SKM-1 (cell line): ENCODE measurements at regions not wholly inside any gene's neighbourhood (a gene's known extent, or its start where the extent isn't known, plus 50 kb on each side); places are given as distances from the start of the nearest gene placed in this dataset.

Experiments used
- DNase-seq: peaks from one replicate; lab custom pipeline; 2025; ENCODE audit not compliant: unreplicated experiment; lab: John Stamatoyannopoulos, UW

GRCh38 chr12:125353871-125354270, 288.6 kb downstream of the AACS start:
- no peak for DNase-seq

GRCh38 chr12:125355614-125356013, 290.4 kb downstream of the AACS start:
- DNase-seq = no peak

DNA sequence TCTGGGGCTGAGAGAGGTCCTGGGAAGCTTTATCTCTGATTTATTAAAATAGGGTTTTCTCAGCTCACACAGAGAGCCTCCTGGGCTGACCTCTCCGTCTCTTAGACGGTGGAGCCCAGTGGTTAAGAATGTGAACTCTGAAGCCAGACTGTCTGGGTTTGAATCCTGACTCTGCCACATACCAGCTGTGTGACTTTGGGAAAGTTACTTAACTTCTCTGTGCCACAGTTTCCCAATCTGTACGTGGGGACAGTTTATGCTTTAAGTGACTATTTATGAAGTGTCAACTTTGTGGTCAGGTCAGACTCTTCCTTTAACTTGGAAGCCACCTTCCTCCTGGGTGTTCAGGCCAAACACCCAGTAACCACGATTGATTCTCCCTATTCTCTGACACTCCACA, 290.9 kb downstream of the AACS start:
- DNase-seq = no peak

DNA sequence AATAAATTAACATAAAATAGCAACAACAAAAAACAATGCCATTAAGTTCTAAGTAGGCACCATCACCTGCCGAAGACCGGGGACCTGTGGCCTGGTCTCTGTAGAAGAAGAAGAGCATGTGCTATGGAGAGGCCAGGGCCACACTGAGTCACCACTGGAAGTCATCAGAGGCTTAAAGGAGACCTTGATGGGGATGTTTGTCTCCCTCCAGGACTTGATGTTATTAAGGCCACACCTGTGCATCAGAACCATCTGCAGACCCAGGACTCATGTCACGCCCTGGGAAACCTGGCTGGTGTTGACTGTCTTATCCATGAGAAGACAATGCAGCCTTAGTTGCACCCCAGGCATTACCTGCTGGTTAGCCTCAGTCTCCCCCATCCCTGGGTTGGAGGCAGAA, 292.3 kb downstream of the AACS start:
- no peak for DNase-seq

DNA sequence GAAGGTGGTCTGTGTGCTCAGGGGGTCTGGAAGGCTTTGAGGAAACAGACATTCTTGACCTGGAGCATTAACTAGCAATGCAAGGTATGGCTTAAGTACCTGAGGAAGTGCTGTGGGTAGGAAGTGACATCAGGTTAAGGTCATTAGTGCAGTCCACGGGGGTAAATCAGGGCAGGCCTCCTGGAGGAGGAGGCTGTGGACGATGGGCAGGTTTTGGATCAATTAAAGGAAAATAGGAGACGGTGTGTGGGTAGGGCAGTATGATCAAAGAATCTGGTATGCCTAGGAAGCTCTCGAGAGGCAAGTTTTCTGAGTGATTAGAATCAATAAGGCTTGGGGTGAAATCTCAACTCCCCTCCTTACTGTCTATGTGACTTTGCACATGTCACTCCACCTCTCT, 295.3 kb downstream of the AACS start:
- no peak for DNase-seq

DNA sequence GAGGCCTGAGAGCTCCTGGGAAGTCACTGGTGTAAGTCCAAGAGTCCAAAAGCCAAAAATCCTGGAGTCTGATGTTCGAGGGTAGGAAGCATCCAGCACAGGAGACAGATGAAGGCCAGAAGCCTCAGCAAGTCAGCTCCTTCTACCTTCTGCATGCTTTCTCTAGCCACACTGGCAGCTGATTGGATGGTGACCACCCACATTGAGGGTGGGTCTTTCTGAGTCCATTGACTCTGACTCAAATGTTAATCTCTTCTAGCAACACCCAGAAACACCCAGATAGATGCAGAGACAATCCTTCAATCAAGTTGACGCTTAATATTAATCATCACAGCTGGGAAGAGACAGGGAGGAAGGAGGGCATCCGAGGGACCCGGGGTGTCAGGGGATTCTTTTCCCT, 305.8 kb downstream of the AACS start:
- no peak for DNase-seq

DNA sequence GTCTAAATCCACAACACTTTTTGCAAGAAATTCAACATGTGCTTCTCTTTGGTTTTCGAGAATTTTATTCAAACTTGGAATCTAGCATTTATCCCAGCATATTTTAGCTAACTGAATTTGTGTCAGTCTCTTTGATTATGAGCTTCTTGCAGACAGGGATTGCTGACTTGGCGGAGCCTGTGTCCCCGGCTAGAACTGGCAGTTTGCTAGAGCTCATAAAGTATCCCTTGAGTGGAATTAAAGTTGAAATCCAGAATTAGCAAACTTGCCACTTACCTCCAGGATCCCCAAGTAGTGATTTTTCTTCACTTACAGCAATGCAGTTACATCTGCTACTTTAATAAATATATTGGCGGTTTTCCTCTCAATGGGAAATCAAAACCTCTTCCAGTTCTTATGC, 306.9 kb downstream of the AACS start:
- DNase-seq = no peak

DNA sequence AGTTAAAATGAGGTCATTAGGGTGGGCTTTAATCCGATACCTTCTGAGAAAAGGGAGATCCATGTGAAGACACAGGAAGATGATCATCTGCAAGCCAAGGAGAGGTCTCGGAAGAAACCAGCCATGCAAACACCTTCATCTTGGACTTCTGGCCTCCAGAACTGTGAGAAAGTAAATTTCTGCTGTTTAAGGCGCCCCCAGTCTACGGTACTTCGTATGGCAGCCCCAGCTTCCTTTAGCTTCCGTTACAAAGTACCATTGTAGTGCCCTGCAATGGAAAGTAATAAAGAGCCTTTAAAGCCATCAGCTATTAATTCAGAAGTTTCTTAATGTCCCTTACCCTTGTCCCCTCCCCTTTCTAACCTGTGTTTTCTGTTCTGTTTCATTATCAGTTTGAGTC, 308.1 kb downstream of the AACS start:
- DNase-seq = no peak

- DNase-seq = no peak
Observed at GRCh38 chr12:125376422-125376821, 311.2 kb downstream of the AACS start.

DNA sequence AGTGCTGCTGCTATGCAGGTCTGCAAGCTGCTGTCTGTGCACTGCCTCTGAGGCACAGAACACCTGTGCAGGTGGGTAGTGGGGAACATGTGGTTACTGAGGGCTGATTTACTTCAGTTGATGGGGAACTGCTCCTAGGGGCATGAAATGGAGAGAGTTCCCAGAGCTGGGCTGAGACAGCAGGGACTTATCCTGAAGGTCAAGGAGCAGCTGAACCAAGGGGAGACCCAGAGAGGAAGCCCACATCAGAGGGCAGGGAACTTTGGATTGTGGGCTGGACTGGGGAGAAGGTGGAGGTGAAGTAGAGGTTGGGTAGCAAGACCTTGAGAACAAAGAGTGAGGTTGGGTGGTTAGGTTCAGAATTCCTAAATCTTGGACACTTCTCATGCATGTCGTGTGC, 311.9 kb downstream of the AACS start:
- DNase-seq = no peak

DNA sequence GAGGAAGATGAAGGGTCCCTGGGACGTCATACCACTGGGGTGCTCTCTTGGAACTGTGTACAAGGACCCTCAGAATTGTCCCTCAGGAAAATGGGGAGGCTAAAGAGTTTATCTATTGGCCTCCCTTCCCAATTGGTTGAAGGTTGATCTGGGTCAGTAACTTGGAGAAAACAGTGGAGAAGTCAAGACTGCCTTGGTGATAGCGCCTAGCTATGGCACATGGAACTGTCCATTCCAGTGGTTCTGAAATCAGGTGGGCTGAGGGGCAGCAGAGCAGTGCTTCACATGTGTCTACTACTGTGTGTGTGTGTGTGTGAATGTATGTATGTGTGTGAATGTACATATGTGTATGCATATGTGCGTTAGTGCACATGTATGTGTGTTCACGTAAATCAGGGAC, 316.1 kb downstream of the AACS start:
- DNase-seq = no peak

DNA sequence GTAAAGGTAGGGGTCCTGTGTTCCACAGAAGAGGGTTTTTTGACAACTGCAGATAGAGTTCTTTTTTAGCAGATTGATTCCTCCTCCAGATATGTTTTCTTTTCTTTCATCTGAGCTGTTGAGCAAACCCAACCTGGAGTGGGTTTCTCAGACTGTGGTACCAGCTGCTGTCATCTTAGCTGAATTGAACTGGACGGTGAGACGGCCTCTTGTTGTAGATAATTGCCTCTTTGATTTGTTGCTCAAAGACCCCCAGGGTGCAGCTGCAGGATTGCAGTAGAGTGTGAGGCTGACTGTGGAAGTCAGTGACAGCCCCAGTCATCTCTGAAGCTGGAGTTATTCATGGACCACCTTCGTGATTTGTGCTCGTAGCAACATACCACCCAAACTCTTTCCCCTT, 317.7 kb downstream of the AACS start:
- no peak for DNase-seq

DNA sequence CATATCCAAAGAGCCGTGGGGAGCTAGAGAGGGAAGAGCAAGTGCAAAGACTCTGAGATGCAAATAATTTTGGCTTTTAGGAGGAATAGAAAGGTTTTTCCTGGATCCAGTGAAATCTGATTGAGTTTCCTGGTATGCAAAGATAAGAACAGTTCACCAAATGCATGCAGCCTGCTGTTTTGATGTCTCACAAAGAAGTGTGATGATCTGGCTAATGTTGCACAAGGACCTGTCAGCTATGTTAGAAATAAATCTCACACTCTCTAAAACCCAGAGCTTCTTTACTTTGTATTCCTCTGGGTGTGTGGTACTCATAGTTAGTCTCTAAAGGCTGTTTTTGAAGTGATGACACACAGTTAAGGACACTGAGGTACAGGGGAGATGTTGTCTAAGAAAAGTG, 321.4 kb downstream of the AACS start:
- no peak for DNase-seq

GRCh38 chr12:125387206-125387605, 322.0 kb downstream of the AACS start:
- DNase-seq = no peak

DNA sequence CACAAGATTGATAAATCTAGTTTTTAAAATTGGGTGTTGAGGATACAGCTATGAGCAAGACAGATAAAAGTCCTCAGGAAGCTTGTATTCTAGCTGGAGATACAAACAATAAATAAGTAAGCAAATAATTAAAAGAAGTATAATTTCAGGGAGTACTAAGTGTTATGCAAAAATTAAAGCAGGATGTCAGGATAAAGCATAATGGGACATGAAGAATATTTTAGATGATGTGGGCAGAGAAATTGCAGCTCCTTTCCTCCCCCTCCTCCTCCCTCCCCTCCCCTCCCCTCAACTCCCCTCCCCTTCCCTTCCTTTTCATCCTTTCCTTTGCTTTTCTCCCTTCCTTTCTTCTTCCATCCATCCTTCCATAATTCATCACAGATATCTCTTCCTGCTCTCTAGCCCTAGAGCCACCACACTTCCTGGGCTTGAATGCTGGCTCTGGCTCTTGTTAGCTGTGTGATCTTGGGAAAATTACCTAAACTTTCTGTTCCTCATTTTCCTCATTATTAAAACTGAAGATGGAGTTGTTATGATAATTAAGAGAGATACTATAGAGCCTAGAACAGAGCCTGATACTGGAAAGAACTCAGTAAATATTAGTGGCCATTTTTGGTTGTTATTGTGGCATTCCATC, 323.9 kb downstream of the AACS start:
- no peak for DNase-seq

DNA sequence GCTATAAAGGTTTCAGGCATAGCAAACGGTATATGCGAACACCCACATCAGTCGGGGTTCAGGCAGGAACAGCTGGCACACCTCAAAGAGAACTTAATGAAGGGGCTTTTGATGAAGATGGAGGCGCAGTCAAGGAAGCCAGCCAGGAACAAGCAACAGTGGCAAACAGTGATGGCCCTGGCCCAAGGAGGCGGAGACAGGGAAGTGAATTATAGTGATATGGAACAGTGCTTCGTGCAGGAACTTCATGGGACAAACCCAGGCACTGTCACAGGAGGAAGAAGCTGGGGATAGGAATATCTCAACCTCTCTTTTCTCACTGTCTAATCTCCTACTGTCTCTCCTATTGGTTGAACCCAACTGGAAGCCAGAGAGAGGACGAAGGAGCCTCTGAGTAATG, 328.3 kb downstream of the AACS start:
- no peak for DNase-seq

- no peak for DNase-seq
Observed at GRCh38 chr12:125395583-125396215, 330.5 kb downstream of the AACS start.

GRCh38 chr12:125399489-125399888, 334.3 kb downstream of the AACS start:
- no peak for DNase-seq

DNA sequence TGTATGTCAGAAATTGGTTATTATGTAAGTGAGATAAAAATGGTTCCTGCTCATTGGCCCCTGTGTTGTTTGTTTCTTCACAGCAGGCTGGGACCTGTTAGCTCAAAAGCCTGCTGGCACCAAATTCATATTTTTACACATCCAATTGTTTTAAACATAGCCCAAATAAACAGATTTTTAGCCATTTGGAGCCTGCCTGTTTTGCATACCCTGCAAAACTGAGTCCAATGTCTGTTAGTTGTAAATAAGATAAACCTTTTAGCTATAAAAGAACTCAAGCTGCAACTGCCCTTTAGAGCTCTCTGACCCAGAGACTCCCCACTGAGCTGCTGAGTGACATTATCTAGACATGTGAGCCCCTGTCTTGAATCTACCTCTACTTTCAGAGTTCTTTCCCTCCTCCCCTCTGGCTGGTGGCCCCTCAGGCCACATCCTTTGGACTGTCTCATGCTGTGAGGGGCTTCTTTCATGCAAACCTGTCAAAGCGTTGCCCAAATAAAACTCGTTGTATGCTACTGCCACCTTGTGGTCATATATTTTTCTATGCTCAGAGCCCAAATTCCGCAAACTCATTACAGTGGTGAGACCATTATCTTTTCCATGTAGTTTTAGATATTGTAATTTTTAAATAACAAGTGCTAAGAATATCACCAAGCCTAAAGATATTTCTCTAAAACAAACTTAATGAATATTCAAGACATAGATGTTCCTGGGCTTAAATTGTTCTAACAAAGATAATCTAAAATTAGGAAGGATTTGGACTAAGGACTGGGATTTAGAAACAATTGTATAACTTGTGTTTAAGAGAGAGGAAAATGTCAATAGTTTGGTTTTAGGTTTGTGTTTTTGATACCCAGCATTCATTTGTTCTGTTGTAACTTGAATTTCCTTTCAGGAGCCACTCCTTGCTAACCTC, 337.9 kb downstream of the AACS start:
- DNase-seq = no peak

DNA sequence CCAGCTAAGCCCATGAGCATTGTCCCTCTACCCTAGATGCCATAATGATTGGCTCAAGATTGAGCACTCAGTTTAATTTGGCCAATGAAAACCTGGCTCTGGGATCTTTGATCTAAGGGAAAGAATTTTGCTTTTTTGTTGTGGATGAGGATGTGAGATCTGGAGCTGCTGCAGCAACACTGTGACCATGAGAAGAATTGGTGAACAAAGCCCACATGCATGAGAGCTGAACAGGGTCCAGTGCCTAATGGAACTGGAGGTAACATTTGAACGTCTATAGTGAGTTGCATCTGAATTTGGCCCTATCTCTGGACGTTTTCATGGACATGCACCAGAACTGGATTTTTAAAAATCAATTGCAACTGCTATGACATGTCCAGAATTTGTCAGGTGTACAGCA, 338.6 kb downstream of the AACS start:
- DNase-seq = no peak

- DNase-seq = no peak
Observed at GRCh38 chr12:125406131-125406530, 340.9 kb downstream of the AACS start.

DNA sequence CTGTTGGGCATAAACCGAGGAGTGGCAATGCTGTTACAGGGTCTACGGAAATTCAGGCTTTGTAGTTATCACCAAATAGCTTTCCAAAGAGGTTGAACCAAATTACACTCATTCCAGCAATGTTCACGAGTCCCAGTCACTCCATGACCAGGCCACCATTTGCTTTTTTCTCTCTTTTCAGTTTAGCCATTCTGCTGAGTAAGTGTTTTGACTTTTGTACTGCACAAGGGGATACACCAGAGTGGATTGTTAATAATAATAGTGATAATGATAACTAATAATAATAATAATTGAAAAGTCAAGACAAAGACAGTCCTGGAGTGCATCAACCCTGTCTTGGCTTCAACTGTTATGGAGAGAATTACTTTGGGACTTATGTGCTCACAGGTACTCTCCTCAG, 343.5 kb downstream of the AACS start:
- no peak for DNase-seq
